ENCODE measurements at regions not wholly inside any gene's neighbourhood (a gene's known extent, or its start where the extent isn't known, plus 50 kb on each side); places are given as distances from the start of the nearest gene placed in this dataset.

- DNase-seq = no peak
Observed at GRCh38 chr15:25944386-25944785, 81.3 kb upstream of the ATP10A start.

- DNase-seq = no peak
Observed at GRCh38 chr15:25943831-25944230, 80.7 kb upstream of the ATP10A start.

GRCh38 chr15:25939122-25939521 lies 76.0 kb upstream of the ATP10A start:
- DNase-seq = no peak

- DNase-seq = no peak
Observed at GRCh38 chr15:25937796-25938195, 74.7 kb upstream of the ATP10A start.

- no peak for DNase-seq
Observed at GRCh38 chr15:25936004-25936403, 72.9 kb upstream of the ATP10A start.

- peak; percentile 11 to 27 (median 26) for DNase-seq
Observed at GRCh38 chr15:25933456-25934158, 70.5 kb upstream of the ATP10A start.

- DNase-seq = no peak
Observed at GRCh38 chr15:25932696-25933095, 69.6 kb upstream of the ATP10A start.

- no peak for DNase-seq
Observed at GRCh38 chr15:25931851-25932250, 68.7 kb upstream of the ATP10A start.

GRCh38 chr15:25930931-25931330 lies 67.8 kb upstream of the ATP10A start:
- DNase-seq = no peak

All from activated CD4-positive, CD25-positive, alpha-beta regulatory T cell (primary cell).